Glutamatergic neuron (in vitro differentiated cells): ENCODE measurements at regions not wholly inside any gene's neighbourhood (a gene's known extent, or its start where the extent isn't known, plus 50 kb on each side); places are given as distances from the start of the nearest gene placed in this dataset.

ENCODE experiments used
- DNase-seq: peaks from one replicate; pipeline ENCODE4 v3.0.0; 2022
- H3K27ac Mint-ChIP-seq: one replicate; pipeline ENCODE4 v1.8.0; 2020; ENCODE audit warnings: mild to moderate bottlenecking, mixed read lengths, inconsistent platforms; ENCODE audit not compliant: unreplicated experiment
- H3K27me3 Mint-ChIP-seq: one replicate; pipeline ENCODE4 v1.8.0; 2020; ENCODE audit warnings: mild to moderate bottlenecking, moderate library complexity, mixed read lengths, inconsistent platforms; ENCODE audit not compliant: unreplicated experiment
- H3K36me3 Mint-ChIP-seq: one replicate; pipeline ENCODE4 v1.8.0; 2020; ENCODE audit warnings: mild to moderate bottlenecking, mixed read lengths, inconsistent platforms; ENCODE audit not compliant: unreplicated experiment
- H3K4me1 Mint-ChIP-seq: one replicate; pipeline ENCODE4 v1.8.0; 2020; ENCODE audit warnings: mild to moderate bottlenecking, low read depth, mixed read lengths, inconsistent platforms; ENCODE audit not compliant: unreplicated experiment
- H3K4me3 Mint-ChIP-seq: one replicate; pipeline ENCODE4 v1.8.0; 2020; ENCODE audit warnings: mild to moderate bottlenecking, mixed read lengths, inconsistent platforms; ENCODE audit not compliant: unreplicated experiment
- H3K9me3 Mint-ChIP-seq: one replicate; pipeline ENCODE4 v1.8.0; 2020; ENCODE audit warnings: mild to moderate bottlenecking, moderate library complexity, mixed read lengths, inconsistent platforms; ENCODE audit not compliant: unreplicated experiment
- TF ChIP-seq, protein P1 (sequence below): fragments of 200-600 bp; sonication (generic); IDR thresholded peaks from one replicate; pipeline ENCODE4 v1.5.0; 2021; ENCODE audit not compliant: partially characterized antibody, unreplicated experiment

DNA sequence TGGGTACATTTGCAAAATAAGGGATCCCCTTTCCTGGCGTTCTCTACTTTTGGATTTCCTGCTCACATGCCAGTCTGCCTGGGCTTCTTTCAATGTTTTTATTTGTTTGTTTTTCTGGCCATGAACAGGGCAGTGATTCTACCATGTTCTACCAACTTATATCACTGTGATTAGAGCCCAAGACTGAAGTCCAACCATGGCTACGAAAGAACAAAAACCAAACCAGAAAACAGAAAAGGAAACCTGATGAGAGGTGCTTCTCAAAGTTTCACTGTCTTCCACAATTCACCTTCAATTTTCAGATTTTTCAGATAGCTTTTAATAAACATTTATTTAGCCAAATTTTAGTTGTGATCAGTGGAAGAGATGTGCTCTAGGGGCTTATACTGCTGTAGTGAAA lies 187.6 kb upstream of the TACR3 start:
- Mint-ChIP-seq H3K4me1 (no peaks in the 10 kb centered on the region), H3K9me3 (no peaks in the 10 kb centered on the region), H3K27me3 (no peaks in the 10 kb centered on the region), H3K4me3 (no peak overlapping the region), H3K36me3 (no peaks in the 10 kb centered on the region), H3K27ac (no peak overlapping the region)
- TF ChIP-seq, protein P1, sequence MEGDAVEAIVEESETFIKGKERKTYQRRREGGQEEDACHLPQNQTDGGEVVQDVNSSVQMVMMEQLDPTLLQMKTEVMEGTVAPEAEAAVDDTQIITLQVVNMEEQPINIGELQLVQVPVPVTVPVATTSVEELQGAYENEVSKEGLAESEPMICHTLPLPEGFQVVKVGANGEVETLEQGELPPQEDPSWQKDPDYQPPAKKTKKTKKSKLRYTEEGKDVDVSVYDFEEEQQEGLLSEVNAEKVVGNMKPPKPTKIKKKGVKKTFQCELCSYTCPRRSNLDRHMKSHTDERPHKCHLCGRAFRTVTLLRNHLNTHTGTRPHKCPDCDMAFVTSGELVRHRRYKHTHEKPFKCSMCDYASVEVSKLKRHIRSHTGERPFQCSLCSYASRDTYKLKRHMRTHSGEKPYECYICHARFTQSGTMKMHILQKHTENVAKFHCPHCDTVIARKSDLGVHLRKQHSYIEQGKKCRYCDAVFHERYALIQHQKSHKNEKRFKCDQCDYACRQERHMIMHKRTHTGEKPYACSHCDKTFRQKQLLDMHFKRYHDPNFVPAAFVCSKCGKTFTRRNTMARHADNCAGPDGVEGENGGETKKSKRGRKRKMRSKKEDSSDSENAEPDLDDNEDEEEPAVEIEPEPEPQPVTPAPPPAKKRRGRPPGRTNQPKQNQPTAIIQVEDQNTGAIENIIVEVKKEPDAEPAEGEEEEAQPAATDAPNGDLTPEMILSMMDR: no peak
- DNase-seq: no peak

DNA sequence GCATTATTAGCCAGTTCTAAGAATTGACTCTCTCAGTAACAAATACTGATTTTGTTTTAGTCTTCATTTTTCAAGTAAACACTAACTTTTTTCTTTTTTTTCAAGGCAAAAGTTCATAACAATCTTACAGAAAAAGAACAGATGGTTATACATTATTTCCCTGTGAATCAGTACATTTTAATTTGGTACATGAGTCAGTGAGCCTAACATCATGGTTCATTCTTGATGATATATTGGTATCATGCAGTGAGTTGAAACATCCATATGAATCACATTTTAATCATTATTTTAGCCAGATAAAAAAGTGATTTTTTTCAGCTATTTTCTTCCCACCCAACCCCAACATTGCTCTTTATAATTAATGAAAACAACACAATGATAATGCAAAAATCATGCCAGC lies 184.3 kb upstream of the TACR3 start:
- DNase-seq: no peak
- no peaks in the 10 kb centered on the region for H3K9me3 Mint-ChIP-seq

DNA sequence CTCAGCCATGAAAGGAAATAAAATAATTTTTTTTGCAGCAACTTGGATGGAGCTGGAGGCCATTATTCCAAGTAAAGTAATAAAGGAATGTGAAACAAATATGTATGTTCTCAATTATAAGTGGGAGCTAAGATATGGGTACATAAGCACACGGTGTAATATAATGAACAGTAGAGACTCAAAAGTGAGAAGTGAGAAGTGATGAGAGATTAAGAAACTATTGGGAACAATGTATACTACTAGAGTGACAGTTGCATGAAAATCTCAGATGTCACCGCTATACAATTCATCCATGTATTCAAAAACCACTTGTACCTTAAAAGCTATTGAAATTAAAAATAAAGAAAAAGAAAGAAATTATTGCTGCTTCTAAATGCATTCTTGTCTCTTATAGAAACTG lies 182.9 kb upstream of the TACR3 start:
- no peaks in the 10 kb centered on the region for H3K9me3 Mint-ChIP-seq

More for the DNA sequence above, 184.3 kb upstream of the TACR3 start:
- Mint-ChIP-seq H3K27me3 (no peaks in the 10 kb centered on the region), H3K36me3 (no peaks in the 10 kb centered on the region), H3K4me1 (no peaks in the 10 kb centered on the region), H3K27ac (no peak overlapping the region), H3K4me3 (no peak overlapping the region)
- TF ChIP-seq, protein P1: no peak

DNA sequence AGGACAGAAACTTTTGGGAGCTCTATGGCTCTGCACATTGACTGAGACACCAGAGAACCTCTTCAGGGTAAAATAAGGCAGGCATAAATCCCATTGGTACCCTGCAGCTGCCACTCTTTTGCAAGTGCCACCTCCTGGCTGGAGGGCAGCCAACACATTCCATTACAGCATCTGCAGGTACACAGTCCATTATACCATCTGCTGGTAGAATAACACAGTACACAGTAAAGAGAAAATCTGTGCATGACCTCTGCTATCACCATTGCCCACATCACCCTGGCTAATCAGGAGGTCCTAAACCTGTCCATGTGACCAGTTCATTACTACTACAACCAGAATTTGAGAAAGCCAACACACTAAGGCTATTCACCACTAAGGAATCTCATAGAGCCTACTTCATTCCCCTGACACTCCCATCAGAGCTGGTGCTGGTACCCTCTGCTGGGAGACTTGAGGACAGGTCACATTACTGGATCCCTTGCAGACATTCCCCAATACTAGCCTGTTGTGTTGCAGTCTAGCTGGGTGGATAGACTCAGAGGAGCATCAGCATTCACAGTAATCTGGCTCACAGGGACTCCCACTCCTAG lies 176.2 kb upstream of the TACR3 start:
- peaks cover 4% of the 10 kb centered on the region for H3K27me3 Mint-ChIP-seq
- H3K9me3 Mint-ChIP-seq: no peaks in the 10 kb centered on the region
- no peak overlapping the region for H3K27ac Mint-ChIP-seq
- H3K36me3 Mint-ChIP-seq: no peaks in the 10 kb centered on the region
- H3K4me3 Mint-ChIP-seq: no peak overlapping the region
- H3K4me1 Mint-ChIP-seq: no peaks in the 10 kb centered on the region
- DNase-seq: no peak
- TF ChIP-seq, protein P1: no peak

More for the DNA sequence above, 182.9 kb upstream of the TACR3 start:
- Mint-ChIP-seq H3K4me1 (no peaks in the 10 kb centered on the region), H3K27ac (no peak overlapping the region), H3K36me3 (no peaks in the 10 kb centered on the region), H3K27me3 (no peaks in the 10 kb centered on the region), H3K4me3 (no peak overlapping the region)
- TF ChIP-seq, protein P1: no peak
- no peak for DNase-seq

DNA sequence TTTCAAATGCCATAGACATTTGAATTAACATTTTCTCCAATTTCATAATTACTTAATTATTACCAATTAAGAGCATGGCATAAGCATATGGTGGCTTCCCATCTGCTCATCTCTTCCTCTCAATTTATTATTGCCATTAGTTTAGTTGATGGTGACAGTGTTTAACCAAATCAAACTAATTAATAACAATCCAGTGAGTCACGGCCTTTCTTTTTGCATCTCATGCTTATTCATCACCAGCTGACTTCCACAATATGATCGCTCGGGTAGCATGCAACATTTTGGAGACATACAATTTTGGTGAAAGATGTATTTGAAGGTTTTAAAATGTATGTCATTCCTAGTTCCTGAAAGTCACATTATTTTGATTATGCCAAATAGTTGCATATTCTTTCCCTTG lies 172.8 kb upstream of the TACR3 start:
- no peak for DNase-seq
- H3K9me3 Mint-ChIP-seq: no peaks in the 10 kb centered on the region
- H3K27ac Mint-ChIP-seq: no peak overlapping the region
- no peaks in the 10 kb centered on the region for H3K4me1 Mint-ChIP-seq
- H3K36me3 Mint-ChIP-seq: no peaks in the 10 kb centered on the region
- TF ChIP-seq, protein P1: no peak
- peaks cover 4% of the 10 kb centered on the region for H3K27me3 Mint-ChIP-seq
- no peak overlapping the region for H3K4me3 Mint-ChIP-seq
